Anterior cingulate cortex (tissue), 58 donors: ENCODE measurements at regions not wholly inside any gene's neighbourhood (a gene's known extent, or its start where the extent isn't known, plus 50 kb on each side); places are given as distances from the start of the nearest gene placed in this dataset.

Source experiments
- DNase-seq, 58 donors: peaks; one replicate each; lab custom pipeline; 2025; lab: John Stamatoyannopoulos, UW

GRCh38 chr2:199631129-199631528, 173.4 kb upstream of the SATB2 start:
- no peak for DNase-seq

DNA sequence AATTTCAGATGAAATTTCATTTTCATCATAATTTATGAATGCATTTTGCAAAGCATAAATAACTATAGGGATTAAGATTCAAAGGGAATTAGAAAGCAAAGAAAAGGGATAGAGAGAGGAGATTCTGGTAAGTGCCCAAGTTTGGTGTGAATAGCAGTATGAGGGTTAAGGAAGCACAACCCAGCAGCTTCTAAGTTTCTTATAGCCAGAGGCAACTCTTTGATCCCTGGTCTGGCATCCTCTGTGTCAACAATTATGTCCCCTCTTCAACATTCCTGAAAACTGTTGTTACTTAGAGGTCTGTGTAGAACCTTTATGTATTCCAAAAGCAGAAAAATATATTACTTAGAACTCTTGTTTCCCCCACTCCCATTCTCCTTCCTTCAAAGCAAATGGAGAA, 171.6 kb upstream of the SATB2 start:
- no peak for DNase-seq

DNA sequence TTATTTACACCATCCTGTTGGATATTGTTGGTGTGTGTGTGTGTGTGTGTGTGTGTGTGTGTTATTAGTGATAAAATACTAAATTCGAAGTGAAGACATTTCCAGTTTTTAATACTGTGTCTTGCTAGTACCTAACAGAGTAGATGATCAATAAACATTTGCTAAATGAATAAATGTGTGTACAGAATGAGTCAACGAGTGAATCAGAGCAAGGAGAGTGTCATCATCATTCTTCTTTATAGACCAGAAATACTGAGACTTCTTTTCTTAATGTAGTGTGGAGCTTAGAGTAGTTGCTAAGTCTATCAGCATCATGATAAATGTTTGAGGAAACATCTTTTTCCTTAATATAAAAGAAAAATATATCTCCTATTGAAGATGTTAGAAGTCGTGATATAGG, 169.7 kb upstream of the SATB2 start:
- no peak for DNase-seq

GRCh38 chr2:199624958-199625357, 167.2 kb upstream of the SATB2 start:
- no peak for DNase-seq

DNA sequence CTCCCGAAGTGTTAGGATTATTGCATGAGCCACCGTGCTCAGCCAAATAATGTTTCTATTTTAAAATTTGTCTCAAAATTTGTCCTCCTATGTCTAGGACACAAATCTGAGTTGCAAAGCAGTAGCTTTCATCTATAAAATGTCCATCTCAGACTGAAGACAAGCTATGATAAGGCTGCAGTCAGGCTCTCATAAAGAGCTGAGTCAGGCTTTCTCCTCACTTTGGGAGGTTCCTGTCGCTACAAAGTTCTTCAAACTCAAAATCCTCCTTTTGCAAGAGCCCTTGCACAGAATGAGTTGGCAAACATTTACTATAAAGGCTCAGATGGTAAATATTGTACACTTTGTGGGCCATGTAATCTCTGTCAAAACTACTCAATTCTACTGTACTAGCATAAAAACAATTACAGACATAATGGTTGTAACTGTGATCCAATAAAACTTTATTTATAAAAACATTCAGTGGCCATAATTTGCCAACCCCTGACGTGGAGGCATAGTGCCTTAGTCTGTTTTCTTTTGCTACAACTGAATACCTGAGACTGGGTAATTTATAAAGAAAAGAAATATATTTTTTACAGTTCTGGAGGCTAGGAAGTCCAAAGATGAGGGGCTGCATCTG, 154.9 kb upstream of the SATB2 start:
- DNase-seq = no peak

DNA sequence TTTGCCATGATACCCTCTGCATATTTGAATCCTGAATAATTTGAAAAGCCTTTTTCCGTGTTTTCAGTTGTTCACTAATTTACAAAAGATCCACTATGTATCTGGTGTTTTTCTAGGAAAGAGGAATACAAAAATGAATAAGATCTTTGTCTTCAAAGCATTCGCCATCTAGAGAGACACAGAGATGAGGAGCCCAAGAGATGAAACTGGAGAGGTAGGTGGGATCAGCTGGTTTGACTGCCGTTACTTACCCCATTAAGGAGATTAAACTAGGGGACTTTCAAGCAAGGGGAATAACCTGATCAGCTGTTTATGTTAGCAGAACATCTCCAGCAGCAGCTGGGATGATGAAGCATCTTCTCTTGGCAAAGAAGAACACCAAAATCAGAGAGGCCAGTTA, 150.2 kb upstream of the SATB2 start:
- no peak for DNase-seq

DNA sequence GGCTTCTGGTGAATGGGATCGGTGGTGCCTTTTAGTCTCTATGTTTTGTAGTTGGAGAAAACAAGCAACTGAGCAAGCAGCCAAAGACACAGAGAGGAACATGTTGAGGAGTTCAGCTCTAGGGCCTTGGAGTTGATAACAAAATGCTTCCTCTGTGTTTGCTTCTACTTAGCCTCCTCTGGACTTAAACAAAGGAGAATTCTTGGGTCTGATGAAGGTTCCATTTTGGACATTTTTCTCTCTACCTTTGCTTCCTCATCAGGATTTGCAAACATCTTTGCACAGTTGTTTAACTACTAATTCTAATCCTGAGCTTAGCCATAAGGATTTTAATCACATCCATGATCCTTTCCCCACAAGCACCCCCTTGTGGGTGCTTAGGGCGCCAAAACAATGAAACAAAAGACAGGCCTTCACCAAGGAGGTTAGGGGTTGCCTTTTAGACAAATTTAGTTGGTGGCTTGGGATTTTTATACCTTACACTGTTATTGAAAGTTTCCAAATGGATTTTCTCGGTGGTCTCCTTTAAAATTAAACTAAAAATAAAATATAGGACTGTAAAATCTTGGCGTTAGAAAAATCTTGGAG, 148.5 kb upstream of the SATB2 start:
- DNase-seq = no peak

DNA sequence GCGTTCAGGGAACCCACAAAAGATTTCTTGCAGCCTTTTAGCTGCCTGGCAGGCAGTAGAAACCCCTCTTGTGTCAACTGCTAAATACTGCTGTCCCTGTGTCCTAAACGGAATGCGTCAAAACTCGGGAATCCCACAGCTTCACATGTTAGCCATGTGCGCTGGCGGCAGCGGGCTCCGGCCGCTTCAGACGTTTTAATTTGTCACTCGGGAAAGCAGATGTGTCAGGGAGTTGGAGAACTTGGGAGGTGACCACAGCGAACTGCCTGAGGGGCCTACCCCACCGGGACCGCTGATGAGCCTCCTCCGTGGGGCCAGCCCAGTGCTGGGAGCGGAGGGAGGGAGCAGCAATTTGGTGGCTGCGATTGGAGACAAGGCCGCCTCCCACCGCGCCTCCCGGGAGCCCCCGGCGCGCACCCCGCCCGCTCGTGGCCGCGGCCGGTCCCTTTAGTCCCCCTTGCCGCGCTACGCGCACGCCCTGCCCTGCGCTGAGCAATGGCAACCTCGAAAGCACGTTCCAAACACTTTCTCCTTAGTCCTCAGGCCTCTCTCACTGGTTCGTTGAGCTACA, 146.1 kb upstream of the SATB2 start:
- DNase-seq = peak in 4 of 58 donors; percentile 4 to 59 (median 30)

DNA sequence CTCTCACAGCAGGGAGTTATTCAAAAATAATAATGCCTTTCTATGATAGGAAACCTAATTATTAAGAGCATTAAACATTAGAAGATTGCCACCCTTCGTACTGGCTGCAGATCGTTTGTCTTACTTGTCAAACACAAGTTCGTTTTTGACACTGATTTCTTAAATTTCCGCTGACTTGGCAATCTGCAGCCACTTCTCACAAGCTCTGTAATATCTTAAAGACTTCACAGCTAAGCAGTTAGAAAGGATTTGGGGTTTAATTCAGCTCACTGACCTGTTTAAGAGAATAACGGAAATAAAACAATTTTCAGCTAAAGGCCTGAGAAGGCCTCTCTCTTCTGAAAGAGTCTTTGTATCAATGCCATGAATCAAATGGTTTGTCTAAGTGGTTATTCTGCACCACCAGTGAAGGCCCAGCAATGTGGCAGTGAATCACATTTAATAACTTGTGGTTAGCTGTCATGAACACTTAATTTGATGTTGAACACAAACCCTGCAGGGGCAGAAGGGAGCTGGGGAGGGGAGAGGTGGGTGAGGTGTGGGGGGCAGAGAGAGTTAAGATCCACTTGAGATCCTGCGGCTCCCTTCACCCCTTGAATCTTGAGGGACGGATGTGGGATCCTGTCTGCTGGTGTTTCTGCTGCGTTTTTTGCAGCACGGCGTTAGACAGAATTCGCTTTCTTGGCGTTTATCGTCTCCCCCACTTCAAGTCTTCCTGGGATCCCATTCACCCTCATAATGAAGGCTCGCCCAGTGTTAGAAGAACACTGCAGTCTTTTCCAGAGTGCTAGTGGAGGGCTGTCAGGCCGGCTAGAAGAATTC, 145.4 kb upstream of the SATB2 start:
- DNase-seq = peak in 12 of 58 donors; percentile 7 to 66 (median 28)

DNA sequence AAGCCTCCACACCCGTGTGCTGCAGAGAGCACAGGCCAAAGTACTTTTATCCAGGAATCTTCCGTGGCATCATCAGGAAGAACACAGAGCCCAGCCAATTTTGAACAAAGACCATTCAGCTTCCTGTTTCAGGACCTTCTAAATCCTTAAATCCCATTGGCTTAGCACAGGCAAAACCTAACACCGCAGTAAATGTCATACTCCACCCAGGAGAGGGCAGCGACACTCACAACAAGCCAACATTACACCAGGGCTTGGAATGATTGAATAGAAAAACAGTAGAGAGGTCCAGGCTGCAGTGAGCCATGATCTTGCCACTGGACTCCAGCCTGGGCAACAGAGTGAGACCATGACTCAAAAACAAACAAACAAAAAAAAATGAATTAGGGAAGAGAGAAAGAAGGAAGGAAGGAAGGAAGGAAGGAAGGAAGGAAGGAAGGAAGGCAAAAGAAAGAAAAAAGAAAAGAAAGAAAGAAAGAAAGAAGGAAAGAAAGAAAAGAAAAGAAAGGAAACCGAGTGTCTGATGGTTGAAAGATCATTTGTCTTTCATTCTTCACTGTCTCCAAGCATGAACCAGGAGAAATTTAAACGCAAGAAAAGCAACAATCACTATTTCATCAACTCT, 144.6 kb upstream of the SATB2 start:
- peak in 6 of 58 donors; percentile 1 to 26 (median 20) for DNase-seq

- DNase-seq = no peak
These were observed 138.8 kb upstream of the SATB2 start for GRCh38 chr2:199596549-199596948.

- DNase-seq = no peak
These were observed 136.7 kb upstream of the SATB2 start for GRCh38 chr2:199594443-199594842.

DNA sequence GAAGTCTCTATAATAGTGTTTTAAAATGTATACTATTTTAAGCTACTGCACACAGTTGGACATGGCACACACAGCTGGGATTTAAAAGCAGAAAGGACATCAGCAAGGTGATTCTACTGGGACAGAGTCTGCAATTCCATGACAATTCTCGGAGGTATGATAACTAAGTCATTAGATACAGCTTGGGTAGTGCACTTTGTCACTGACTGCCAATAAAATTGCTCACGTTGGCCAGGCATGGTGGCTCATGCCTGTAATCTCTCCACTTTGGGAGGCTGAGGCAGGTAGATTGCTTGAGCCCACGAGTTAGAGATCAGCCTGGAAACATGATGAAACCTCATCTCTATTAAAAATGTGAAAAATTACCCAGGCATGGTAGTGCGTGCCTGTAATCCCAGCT, 134.1 kb upstream of the SATB2 start:
- DNase-seq = no peak

DNA sequence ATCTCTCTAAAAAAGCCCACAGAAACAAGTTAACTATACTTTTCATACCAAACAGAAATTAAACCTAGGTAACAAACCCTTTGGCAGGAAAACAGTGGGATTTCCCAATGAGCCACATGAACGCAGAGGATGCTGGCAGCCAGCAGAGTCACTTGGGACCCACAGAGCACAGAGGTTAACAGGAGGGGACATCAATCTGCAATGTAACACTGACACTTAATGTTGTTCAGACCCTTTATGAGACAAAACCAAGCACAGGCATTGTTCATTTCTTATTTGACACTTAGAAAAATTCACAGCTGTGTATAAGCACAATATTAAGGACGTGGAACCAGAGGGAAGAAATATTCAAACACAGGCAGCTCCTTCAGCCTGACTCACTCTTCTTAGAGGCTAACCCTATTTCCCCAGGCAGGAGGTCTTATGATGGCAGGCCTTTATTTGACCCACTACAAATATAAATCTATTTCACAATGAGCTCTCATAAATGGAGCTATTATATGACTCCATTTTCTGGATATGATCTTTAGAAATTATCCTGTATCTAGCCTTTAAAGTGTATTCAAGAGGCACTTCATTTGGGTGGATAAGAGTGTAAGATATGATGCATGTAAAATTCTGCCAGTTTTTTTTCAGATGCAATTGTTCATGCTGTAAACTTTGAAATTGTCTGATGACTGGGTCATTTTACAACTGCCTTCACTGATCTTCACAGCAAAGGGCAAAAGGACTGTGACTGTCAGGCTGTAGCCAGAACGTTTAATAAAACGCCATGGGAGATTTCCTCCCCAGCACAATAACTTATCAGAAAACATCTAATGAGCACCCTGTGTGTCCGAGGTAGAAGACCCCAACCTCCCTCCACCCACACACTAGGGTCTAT, 132.8 kb upstream of the SATB2 start:
- DNase-seq = no peak

DNA sequence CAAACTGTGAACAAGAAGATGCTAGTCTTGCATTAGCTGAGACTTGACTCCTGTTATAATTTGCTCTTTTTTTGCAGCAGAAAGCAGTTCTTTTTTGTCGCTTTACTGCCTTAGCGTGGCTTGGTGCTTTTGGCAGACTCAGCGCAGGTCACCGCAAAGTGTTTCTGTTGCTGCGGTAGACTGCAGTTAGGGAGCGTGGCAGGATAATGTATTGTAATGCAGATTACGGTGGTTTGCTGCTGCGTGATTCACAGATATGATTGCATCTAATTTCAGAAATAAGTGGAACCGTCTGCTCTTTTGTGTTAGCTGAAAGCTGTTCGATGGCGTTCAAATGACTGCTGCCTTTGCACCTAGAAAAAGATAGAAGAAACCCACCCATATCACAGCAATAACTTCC, 131.6 kb upstream of the SATB2 start:
- no peak for DNase-seq

DNA sequence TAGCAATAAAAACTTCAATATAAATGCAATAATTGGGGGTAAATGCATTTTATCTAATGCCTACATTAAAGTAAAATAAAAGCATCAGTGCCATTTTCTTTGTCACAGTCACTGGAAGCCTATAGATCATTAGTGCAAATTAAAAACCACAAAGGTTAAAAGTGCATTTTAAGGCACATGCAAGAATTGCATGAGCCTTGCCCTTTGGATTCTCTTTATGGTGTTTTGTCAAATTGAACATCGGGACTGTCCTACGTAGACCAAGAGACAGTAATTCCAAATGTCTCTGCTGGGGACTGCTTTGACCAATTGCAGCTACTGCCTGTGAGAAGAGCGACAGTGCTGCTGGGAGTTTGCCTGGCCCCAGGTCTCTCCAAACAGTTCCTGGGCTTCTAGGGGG, 130.3 kb upstream of the SATB2 start:
- no peak for DNase-seq

GRCh38 chr2:199586646-199587045, 128.9 kb upstream of the SATB2 start:
- no peak for DNase-seq

GRCh38 chr2:199583676-199584075, 125.9 kb upstream of the SATB2 start:
- no peak for DNase-seq

DNA sequence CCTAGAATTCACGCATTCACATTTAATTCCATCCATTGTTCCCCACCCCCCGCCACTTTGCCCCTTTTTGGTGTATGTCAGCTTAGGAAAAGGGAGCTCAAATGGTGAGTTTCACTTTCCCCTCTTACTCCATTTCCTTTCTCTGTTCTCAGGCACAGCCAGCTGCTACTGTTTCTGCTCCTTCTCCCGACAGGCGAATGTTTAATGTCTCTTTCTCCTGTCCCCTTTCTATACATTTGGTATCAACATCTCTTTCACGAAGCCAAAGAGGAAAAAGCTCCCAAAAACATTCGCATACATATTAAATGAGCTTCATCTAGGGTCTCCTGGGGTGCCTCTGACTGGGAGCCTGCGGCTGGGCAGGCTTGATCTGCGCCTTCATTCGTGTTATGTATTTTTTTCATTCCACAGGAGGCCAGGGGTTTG, 124.2 kb upstream of the SATB2 start:
- DNase-seq = peak in 1 of 58 donors; percentile 20

- no peak for DNase-seq
These were observed 123.7 kb upstream of the SATB2 start for GRCh38 chr2:199581408-199581807.
